ENCODE measurements at regions not wholly inside any gene's neighbourhood (a gene's known extent, or its start where the extent isn't known, plus 50 kb on each side); places are given as distances from the start of the nearest gene placed in this dataset.

DNA sequence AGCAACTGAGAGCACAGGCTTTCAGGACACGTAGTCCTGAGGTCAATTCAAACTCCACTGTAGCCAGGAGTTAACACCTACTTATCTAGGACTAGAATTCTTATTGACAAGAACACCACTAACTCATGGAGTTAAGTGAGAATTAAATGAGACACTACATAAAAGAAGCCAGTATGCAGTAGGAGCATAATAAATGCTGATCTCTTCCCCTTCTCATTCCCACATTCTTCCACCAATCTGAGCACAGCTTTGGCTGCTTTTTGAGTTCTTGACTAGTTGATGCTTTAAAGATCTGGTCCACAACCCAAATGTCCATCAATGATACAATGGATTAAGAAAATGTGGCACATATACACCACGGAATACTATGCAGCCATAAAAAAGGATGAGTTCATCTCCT, 55.2 kb downstream of the TTC32 start:
- no peak for DNase-seq

DNA sequence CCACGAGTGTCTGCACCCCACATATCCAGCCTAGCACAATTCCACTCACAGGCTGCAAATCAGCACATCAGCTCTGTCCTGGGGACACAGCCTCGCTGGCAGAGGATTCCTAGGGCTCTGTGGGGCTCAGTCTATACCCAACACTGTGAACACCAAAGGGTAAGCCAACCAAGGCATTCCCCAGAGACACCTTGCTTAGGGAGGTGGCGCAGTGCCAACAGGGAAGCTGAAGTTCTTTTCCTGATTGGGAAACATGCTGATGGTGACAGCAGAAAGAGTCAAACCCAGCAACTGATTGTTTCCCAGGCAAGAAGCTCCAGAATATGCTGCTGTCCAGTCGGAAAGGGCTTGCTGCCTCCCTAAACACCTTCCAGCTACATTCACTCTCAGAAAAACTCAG, 55.8 kb downstream of the TTC32 start:
- no peak for DNase-seq

DNA sequence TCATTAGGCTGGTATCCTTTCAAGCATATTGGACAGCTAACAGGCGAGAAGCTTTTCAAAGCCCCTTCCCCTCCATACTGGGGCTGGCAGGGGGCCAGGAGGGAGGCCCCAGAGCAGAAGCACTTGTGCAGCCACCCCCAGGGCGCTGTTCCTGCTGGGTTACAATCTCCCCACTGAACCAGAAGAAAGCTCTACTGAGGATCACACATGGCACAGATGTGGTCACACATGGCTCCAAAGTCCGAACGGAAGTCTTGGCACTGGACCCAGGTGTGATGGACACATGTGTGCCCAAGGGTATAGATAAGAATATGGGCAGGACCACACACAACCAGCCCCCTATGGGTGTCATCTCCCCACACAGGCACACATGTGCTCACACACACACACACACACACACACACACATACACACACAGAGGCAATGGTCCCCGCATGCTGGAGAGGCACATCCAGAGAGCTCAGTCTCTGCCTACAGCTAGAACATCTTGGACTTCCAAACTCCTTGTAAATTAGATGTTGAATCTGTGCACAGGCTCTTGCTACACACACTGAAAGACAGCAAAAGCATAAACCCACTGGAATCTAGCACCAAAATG, 56.4 kb downstream of the TTC32 start:
- DNase-seq, result no peak

DNA sequence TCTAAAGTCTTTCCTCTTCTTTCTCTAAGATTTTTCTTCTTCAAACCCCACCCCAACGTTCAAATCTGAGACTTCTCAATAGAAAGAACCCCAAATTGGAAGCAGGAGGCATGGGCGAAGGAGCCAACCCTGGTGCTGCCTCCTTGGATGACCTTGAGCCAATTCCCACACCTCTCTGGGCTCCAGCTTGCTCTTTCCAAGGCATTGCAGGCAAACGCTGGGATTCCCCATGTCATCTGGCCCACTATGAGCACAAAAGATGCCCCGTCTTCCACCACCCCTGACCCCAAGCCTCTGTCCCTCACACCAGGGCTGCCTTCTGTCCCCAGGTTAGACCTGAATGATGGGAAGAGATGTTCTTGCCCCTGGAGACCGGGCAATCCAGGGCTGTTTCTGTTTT, 57.0 kb downstream of the TTC32 start:
- no peak for DNase-seq

DNA sequence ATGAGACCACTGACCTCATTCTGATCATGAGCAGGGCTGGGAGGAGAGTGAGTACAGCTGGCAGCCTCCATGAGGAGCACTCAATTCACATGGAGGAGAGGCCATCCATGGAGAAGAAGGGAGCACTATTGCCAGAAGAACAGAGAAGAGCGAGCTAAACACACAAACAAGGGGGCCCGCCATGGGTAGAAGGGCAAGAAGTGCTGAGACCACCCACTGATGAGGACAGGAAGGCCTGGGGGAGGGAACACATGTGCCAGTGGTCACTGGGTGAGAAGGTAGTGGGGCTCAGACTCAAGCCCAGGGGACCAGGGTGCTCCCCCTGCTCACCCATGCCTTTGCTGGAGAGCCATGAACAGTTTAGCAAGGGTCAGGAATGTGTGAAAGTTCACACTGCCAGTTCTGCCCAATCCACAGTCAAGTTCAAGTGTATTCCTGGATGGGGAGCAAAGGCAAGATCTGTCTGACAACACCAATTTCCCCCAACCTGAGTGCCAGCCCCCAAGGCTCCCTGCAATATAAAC, 57.7 kb downstream of the TTC32 start:
- DNase-seq, result no peak

DNA sequence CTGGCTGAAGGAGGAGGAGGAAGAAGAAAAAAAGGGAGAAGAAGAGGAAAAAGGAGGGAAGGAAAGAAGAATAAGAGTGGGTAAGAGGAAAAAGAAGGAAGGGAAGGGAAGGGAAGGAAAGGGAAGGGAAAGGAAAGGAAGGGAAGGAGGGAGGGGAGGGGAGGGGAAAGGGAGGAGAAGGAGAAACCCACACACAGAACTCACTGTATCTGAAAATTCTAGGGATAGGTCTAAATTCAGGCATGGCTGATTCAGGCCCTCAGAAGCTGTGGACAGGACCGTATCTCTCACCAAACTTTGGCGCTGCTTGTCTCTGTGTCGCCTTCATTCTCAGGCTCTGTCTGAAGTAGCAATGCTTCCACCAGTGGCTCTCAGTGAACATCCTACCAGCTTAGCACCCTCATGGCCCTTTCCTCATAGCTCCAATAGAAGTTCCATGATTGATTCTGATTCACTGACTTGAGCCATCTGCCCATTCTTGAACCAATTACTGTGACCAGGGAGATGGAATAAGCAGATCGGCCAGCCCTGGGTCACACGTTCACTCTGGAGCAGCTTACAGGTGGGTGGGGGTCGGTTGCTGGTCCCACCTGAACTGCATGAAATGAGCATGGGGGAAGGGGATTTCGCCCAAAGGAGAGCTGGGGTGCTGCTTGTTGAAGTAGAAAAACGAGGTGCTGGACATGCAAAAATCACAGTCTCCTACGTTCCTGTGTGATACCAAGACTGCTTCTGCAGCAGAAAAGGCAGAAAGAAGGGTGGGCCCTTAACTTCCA, 59.7 kb downstream of the TTC32 start:
- no peak for DNase-seq

DNA sequence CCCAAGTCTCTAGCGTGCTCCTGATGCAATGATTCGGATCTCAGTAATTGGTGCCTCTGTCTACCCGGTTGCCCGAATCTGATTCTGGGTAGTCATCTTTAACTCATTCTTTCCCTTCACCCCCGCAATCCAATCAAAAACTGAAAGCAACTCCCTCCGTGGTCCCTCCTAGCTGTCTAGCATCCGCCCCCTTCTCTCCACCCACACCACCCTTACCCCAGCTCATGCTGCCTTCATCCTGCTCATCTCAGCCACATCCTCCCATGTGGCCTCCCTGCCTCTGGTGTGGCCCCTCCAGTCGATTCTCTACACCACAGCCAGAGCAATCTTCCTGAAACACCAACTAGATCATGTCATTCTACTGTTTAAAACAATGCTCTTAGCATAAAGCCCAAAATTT, 62.3 kb downstream of the TTC32 start:
- DNase-seq, result no peak

DNA sequence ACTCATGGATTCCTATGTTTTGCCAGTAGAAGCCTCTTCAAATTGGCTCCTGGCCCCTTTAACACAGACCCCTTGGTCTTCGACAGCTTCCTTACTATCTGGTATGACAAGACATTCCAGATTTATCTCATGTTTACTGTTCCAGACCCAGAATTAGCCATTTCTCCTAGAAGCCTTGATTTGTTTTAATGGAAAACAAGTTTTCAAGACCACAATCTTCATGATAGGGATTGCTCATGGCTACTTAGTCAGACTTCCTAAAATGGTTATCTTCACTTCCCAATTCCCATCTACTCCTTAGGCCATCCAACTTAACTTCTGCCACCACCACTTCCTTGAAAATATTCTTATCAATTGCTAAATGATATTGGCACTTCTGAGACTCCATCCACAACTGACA, 63.2 kb downstream of the TTC32 start:
- no peak for DNase-seq

DNA sequence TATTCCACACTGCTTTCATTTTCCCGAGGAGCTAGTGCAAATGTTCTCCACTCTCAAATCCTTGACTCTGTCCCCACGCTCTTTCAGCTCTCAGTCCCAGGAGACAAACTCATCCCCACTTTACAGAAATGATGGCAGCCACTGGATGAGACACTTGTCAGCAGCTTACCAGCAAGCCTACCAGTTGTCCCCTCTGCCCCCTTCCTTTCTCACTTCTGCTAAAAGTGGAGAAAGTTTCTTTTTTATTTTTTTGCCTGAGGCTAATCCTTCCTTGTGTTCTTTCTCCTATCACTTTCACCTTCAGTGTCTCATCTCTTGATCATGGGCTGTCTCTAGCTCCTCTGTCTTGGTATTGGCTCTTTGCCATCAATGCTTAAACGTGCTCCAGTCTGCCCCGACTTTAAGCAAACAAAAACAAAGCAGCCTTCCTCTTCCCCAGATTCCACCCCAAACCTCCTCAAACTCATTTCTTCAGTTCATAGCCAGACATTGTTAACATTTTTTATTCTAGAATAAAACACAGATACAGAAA, 64.5 kb downstream of the TTC32 start:
- DNase-seq, result no peak

DNA sequence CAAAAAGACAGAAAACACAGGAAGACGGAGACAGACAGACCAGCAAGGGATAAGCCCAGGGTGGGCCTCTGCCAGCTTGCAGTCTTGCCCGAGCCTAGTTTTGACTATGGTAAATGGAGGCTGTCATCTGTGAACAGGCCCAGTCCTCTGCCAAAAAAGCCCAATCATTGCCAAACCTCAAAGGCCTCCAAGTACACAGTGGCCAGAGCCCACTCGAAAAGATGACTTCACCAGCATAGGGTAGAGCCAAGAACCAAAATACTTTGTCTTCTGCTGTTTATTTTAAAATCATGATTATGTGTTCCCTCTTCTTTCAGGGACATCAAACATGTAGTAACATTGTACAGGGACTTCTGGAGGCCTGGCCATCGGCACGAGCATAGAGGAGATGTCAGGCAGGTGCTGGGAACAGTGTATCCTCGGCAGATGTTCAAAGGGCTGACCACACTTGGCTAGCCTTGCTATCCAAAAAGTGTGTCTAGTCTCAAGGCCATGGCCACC, 66.0 kb downstream of the TTC32 start:
- no peak for DNase-seq

DNA sequence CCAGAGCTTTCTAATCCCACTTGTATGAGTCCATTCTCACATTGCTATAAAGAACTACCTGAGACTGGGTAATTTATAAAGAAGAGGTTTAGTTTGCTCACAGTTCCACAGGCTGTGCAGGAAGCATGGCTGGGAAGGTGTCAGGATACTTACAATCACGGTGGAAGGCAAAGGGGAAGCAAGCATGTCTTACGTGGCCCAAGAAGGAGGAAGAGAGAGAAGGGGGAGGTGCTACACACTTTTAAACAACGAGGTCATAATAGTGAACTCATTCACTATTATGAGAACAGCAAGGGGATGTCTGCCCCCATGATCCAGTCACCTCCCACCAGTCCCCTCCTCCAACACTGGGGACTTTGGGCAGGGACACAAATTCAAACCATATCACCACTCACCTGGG, 67.8 kb downstream of the TTC32 start:
- DNase-seq, result no peak

DNA sequence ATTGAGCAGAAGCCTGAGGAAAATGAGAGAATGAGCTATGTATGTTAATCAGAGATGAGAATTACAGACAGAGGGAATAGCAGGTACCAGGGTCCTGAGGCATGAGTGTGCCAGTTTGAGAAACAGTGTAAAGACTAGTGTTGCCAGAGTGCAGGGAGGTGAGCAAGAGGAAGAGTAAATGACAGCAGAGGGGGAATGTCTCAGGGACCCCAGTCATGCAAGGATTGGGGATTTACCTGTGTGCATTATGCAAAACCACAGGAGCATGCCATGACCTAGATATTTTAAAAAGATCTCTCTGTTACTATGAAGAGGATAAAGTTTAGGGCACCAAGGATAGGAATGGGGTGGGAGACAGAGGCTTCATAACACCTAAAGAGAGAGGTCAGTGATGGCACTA, 72.1 kb downstream of the TTC32 start:
- no peak for DNase-seq

DNA sequence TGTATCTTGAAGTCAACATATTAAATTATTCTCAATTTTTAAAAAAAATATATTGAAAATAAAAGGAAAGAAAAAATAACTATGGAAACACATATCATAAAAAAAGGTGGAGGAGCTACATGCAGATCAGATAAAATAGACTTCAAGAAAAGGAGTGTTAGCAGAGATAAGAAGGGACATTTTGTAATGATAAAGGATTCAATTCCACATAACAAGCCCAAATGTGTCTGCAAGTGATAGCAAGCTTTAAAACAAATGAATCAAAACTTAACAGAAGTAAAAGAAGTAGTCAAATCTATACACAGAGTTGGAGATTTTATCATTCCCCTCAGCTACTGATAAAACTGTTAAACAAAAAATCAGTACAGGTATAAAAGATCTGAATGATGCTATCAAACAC, 74.9 kb downstream of the TTC32 start:
- DNase-seq, result no peak

DNA sequence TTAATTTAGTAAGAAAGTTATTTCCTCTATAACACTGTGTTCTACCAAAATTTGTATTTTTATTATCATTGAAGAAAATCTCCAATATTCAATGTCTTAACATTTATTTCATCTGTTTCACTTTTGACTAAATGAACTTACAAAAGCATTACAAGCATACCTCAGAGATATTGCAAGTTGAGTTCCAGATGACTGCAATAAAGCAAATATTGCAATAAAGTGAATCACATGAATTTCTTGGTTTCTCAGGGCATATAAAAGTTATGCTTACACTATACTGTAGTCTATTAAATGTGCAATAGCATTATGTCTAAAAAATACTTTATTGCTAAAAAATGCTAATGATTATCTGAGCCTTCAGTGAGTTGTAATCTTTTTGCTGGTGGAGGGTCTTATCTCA, 78.3 kb downstream of the TTC32 start:
- no peak for DNase-seq

DNA sequence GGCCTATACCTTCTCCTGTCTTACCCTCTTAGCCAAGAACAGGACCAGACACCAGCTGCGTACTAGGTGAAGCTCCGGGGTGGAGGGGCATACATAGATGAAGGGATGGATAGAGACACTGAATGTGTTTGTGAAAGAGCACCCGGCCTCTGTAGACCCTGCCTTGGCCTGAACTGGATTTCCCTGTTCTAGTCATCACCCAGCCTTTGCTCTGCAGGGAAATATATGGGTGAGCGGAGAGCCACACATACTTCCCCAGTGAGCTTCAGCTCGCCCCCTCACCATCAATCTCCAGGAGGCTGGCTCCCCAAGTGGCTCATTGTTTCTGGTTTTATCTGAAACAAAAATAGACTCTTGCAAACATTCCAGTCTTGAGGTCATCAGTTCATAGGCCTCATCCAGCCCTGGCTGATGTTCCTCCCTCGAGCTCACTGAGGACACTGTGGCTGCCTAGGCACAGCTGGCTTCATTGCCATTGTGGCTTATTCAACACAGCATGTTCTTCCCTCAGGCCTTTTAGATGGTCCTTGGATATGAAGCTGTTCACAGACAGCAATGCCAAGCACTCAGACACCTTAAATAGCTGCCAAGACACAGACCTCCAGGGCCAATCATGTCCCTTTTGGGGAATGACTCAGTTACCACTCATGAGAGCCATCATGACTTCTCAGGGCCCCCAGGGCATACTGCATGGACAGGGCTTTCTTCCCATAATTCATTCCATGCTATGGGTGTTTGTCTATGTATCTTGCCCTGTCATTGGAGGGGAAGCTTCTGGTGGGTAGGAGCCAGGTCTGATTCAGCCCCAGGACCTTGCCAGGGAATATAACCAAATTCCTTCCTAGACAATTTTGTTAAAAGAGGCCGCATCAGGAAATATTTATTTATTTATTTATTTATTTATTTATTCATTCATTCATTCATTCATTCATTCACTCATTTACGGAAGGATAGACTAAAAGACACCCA, 82.4 kb downstream of the TTC32 start:
- DNase-seq, result no peak

DNA sequence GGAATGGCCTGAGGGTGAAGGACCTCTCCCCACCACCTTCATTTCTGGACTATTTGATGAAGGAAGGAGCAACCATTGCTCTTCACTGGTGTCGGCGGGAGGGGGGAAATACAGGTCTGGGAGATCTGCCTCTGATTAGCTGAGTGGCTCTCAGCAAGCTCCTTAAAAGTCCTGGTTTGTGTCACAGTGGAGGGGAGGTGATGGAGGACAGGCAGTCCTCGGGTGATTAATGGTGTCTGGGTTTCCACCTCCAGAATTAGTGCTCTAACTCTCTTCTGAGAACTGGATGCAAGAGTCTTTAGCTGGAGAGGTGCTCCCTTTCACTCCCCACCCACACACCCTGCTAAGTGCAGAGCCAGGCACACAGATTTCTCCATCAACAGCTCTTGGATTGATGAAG, 83.2 kb downstream of the TTC32 start:
- DNase-seq, result no peak

DNA sequence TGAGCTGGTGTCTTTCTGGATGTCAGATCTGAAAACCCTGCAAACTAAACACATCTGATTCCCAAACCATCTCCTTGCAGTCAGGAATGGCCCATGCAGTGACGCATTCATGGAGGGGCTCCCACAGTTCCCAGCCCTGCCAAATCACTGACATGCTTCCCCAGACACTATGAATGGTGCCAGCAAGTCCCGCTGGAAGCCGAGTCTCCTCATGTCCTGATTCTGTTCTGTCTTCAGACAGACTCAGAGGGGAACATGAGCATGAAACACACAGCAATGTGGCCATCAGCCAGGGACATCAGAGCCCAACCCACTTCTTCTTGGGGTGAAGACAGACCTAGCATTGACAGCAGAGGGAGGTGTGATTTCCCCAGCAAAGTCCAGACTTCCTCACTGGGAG, 83.7 kb downstream of the TTC32 start:
- DNase-seq, result no peak

DNA sequence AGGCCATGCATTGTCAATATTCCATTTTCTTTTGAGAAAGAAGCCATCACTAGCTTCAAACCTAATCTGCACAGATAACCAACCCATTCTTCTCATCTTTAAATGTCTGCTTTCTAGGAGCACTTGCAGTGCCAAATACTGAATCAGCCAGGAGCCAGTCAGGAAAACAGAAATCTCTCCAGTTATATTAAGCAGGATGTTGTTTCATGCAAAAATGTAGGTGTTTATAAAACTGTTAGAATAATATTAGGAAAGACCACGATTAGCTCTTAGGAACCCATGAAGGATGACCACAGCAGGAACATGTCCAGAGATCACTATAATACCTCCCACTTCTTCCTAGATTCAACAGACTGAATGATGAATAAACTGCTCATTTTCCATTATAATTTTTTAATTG, 86.0 kb downstream of the TTC32 start:
- no peak for DNase-seq

DNA sequence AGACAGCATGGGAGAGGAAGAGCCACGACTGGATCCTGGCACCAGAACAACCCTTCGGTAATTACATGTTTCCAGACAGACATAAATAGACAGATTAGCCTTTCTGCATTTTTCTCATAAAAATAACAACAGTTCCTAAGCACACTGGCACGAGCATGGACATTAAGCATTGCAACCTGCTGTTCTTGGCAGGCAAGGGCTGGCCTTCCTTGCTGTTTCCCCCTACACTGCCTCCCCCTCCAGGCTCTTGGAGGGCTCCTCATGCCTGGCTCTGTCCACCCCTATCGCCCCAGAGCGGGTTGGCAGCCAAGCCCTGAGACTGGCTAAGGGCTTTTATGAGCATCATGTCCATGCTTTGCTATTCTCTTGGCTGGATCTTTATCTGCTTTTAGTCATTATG, 89.6 kb downstream of the TTC32 start:
- no peak for DNase-seq

DNA sequence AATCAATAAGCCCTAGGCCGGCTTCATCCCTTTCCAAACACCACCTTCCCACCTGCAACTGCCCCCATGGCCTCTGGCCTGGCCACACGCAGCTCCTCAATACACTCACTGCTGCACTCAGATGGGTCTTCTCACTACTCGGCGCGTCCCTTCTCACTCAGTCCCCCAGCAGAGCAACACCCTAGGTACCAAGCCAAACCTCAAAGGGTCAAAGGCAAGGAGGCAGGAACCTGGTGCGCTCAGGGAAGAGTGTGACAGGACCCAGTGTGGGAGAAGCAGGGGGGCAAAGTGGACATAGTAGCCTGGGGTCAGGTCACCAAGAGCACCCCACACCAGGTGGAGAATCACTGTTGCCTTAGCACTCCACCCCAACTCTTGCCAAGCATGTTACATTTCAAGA, 90.6 kb downstream of the TTC32 start:
- no peak for DNase-seq

DNA sequence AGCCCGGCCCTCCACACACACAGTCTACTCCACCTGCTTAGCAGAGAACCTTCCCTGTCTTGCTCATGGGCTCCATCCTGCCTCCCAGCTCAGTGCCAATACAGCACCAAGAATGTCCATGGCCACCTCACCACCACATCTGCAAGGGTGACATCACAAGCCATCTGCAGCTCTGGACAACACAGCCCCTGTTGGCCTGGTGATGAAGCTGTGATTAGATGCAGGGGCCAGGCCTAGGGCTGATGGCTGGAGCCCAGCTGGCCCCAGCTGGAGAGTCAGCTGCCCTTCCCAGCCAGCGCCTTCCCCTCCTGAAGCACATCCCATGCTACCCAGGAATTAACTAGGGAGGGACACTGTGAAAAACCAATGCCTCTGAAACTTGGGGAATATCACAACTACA, 91.1 kb downstream of the TTC32 start:
- DNase-seq, result no peak

DNA sequence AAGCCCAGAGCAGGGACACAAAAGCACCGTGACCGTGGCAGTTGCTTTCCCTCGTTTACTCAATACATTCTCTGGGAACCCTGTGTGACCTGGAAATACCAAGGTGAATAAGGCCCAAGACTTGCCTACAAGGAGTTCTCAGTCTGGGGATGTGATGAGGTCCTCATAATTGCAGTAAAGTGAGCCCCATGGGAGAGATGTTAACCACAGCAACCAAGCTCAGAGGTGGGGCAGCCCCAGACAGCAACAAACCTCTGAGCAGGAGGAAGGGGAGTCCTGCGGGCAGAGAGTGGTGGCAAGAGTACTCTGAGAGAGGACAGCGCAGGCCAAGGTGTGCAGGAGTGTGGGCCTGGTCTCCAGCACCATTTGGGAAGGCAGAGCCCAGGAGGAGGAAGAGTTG, 91.6 kb downstream of the TTC32 start:
- no peak for DNase-seq

DNA sequence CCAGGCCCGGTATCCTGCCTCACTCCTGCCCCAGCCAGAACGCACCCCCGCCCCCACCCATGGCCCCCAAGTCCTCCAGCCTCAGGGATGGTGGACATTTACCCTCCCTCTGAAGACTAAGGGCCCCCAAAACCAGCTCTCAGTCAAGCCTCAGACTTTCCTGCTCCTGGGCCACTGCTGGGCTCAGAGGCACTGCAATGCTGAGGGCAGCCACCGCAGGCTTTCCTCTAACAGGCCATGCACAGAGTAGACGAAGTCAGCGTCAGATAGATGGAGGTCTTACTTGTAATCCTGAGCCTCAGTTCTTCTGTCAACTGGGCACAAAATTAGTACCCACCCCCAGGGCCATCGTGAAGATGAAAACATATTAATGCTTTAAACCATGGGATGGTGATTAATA, 92.6 kb downstream of the TTC32 start:
- DNase-seq, result no peak

Measured in stimulated activated CD4-positive, alpha-beta T cell treated with anti-CD3 and anti-CD28 coated beads, Interleukin-1b, Interleukin-23, amount 100 ng/mL, for 48 hours (primary cell).